ENCODE measurements at regions not wholly inside any gene's neighbourhood (a gene's known extent, or its start where the extent isn't known, plus 50 kb on each side); places are given as distances from the start of the nearest gene placed in this dataset.

DNA sequence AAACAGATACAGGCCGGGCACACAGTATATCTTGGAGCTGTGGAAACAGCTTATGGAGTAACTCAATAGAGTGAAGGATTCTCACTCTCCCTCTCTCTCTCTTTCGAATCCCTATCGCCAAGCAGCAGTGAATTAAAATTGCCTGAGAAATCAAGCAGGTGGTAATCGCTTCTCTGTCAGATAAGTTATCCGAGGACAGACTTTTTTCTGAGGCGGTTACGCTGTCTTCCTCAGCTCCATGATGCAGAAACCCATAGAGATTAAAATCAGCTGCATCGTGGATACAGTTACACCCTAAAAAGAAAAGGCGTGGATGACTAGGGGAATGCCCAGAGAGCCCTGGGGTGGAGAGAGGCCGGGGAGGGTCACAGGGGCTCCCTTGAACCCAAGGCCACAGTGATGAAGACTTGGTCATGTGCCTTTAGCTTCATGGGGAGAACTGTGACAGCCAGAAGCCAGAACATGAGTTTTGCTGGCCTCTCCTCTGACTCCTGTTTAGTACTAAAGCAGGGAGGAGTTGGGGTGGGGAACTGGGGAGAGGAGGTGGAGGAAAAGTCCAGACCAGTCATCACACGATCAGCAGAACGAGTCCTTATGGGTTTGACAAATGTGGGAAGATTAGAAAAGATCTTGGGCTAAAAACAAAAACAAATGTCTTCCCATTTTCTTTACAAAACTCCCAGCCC lies 138.8 kb upstream of the JARID2 start:
- CTCF ChIA-PET: no interaction called here
- Mint-ChIP-seq H3K4me3 (no peak overlapping the region), H3K9me3 (peaks cover 10% of the 10 kb centered on the region), H3K36me3 (ENCODE audit: low read depth) (no peaks in the 10 kb centered on the region), H3K27ac (no peak overlapping the region), H3K4me1 (ENCODE audit: low read depth) (peaks cover 2% of the 10 kb centered on the region), H3K27me3 (no peaks in the 10 kb centered on the region)
- no peak for ATAC-seq
- DNase-seq: no peak
- TF ChIP-seq, protein P1, sequence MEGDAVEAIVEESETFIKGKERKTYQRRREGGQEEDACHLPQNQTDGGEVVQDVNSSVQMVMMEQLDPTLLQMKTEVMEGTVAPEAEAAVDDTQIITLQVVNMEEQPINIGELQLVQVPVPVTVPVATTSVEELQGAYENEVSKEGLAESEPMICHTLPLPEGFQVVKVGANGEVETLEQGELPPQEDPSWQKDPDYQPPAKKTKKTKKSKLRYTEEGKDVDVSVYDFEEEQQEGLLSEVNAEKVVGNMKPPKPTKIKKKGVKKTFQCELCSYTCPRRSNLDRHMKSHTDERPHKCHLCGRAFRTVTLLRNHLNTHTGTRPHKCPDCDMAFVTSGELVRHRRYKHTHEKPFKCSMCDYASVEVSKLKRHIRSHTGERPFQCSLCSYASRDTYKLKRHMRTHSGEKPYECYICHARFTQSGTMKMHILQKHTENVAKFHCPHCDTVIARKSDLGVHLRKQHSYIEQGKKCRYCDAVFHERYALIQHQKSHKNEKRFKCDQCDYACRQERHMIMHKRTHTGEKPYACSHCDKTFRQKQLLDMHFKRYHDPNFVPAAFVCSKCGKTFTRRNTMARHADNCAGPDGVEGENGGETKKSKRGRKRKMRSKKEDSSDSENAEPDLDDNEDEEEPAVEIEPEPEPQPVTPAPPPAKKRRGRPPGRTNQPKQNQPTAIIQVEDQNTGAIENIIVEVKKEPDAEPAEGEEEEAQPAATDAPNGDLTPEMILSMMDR (IDR thresholded peaks at IDR 0.05): no peak
- POLR2A ChIA-PET: interaction anchor here (0.6 kb wide), 1 partner anchor 892 kb away, joined by 4 read pairs; no protein-coding TSS in a partner anchor
- intact Hi-C loops (cut with micrococcal nuclease): no loop called here

DNA sequence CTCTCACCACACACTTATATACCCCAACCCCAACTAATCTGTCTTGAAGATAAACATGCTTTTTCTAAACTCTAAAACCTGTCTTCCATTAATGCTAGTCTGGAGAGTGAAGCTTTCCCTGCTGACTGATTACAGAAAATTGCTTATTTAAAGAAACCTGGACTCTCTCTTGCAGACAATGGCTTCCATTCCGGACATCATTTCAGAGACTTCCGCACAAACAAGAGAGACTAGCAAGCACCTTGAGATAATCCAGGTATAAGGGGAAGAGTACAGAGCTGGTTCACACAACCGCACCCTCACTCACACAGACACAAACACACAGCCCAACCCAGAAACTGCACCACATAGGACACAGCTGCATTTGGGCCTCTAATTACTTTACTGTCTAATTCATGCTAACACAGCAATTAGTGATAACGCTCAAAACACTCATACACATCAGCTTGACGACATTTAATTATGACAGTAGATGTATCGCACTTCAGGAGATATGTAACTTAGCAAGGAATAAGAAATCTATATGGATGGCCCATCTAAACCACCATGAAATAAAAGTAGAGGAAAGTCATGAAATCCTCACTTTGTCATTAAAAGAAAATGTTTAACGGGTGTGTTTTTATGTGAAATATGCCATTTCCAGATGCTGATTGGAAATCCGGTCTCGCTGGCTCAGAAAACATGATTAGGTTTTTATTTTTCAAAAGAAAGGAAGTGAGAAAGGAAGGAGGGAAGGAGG lies 138.1 kb upstream of the JARID2 start:
- ATAC-seq: no peak
- Mint-ChIP-seq H3K27ac (no peak overlapping the region), H3K36me3 (ENCODE audit: low read depth) (no peaks in the 10 kb centered on the region), H3K4me1 (ENCODE audit: low read depth) (peaks cover 2% of the 10 kb centered on the region), H3K4me3 (no peak overlapping the region), H3K9me3 (peaks cover 10% of the 10 kb centered on the region), H3K27me3 (no peaks in the 10 kb centered on the region)
- ChIA-PET CTCF (no interaction called here), POLR2A (interaction anchor here (0.6 kb wide), 1 partner anchor 893 kb away, joined by 4 read pairs; no protein-coding TSS in a partner anchor)
- intact Hi-C loops (cut with micrococcal nuclease): no loop called here
- TF ChIP-seq, protein P1 (IDR thresholded peaks at IDR 0.05): no peak
- no peak for DNase-seq

DNA sequence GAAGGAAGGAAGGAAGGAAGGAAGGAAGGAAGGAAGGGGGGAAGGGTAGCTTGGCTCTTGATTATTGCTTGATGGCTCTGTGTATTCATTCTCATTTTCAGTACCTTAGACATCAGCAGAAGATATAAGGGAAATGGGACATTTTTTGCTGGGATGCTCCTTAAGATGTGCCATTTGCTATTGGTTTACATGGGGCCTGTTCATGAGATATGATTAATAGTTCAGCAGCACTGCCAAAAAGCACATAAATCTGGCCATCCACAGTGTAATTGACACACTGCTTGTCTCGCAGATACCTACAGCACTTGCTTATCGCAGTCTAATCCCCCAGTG lies 137.5 kb upstream of the JARID2 start:
- intact Hi-C loops (cut with micrococcal nuclease): no loop called here
- Mint-ChIP-seq H3K4me3 (no peak overlapping the region), H3K27ac (no peak overlapping the region), H3K4me1 (ENCODE audit: low read depth) (peaks cover 2% of the 10 kb centered on the region), H3K36me3 (ENCODE audit: low read depth) (no peaks in the 10 kb centered on the region), H3K27me3 (no peaks in the 10 kb centered on the region), H3K9me3 (peaks cover 10% of the 10 kb centered on the region)
- ATAC-seq (no peak), DNase-seq (no peak)
- ChIA-PET POLR2A (no interaction called here), CTCF (no interaction called here)
- TF ChIP-seq, protein P1 (IDR thresholded peaks at IDR 0.05): no peak

DNA sequence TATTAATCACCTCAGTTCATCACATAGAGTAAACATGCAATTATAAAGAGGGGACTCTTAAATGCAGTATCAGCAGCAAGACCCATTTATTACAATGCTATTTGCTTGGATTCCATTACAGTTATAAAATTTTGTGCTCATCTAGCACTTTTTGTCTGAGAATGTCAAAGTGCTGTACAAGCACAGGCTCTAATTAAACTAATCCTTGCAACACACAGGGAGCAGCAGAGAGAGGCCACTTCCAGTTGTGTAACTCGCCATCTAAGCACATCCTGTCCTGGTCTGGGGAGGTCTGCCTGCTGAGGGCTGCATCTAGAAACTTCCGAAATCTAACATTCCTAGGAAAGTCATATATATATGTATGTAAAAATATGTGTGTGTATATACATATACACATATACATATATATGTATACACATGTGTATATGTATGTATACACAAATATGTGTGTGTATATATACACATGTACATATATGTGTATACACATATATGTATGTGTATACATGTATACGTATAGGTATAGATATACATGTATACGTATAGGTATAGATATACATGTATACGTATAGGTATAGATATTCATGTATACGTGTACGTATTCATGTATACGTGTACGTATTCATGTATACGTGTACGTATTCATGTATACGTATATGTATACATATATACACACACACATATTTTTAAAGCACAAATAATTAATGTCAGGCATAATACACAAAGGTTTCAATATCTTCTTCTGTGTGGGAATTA lies 136.4 kb upstream of the JARID2 start:
- H3K4me3 Mint-ChIP-seq: no peak overlapping the region
- intact Hi-C loops (cut with micrococcal nuclease): no loop called here
- ATAC-seq (no peak), DNase-seq (no peak)
- ChIA-PET POLR2A (interaction anchor here (0.7 kb wide), 1 partner anchor 1673 kb away, joined by 4 read pairs; no protein-coding TSS in a partner anchor), CTCF (no interaction called here)
- peaks cover 10% of the 10 kb centered on the region for H3K9me3 Mint-ChIP-seq
- TF ChIP-seq, protein P1 (IDR thresholded peaks at IDR 0.05): no peak
- no peaks in the 10 kb centered on the region for H3K27me3 Mint-ChIP-seq
- no peaks in the 10 kb centered on the region for H3K36me3 Mint-ChIP-seq (ENCODE audit: low read depth)
- H3K4me1 Mint-ChIP-seq (ENCODE audit: low read depth): peaks cover 2% of the 10 kb centered on the region
- H3K27ac Mint-ChIP-seq: no peak overlapping the region
